ENCODE measurements at regions not wholly inside any gene's neighbourhood (a gene's known extent, or its start where the extent isn't known, plus 50 kb on each side); places are given as distances from the start of the nearest gene placed in this dataset.

GRCh38 chr10:5588080-5588453, 63.3 kb downstream of the CALML3 start (continued):
- no peak for TF ChIP-seq TSHZ2 (CRISPR knock-in tag; IDR thresholded peaks at IDR 0.05)
- no peak for TF ChIP-seq CSRNP3 (CRISPR knock-in tag; IDR thresholded peaks at IDR 0.05)
- no peak for TF ChIP-seq ZFP30 (CRISPR knock-in tag; IDR thresholded peaks at IDR 0.05)
- TF ChIP-seq GLIS3 (CRISPR knock-in tag; IDR thresholded peaks at IDR 0.05): no peak
- no peak for TF ChIP-seq ISL1 (CRISPR knock-in tag; IDR thresholded peaks at IDR 0.05)

- ATAC-seq: no peak
- no peak for TF ChIP-seq ARNTL (CRISPR knock-in tag; IDR thresholded peaks at IDR 0.05; ENCODE audit: borderline replicate concordance, low read depth)
- no peak for TF ChIP-seq ZNF565 (CRISPR knock-in tag; conservative IDR thresholded peaks at IDR 0.05; ENCODE audit: low read depth)
- TF ChIP-seq GLIS3 (CRISPR knock-in tag; IDR thresholded peaks at IDR 0.05): no peak
- TF ChIP-seq BACH2 (CRISPR knock-in tag; IDR thresholded peaks at IDR 0.05; ENCODE audit: borderline replicate concordance): no peak
- no peak for TF ChIP-seq SNAI2 (CRISPR knock-in tag; IDR thresholded peaks at IDR 0.05)
- no peak for TF ChIP-seq CSRNP3 (CRISPR knock-in tag; IDR thresholded peaks at IDR 0.05)
- TF ChIP-seq TOX (CRISPR knock-in tag; IDR thresholded peaks at IDR 0.05; ENCODE audit: borderline replicate concordance): no peak
Measured at GRCh38 chr10:5588603-5589002, 63.8 kb downstream of the CALML3 start.
